HK-2 (cell line): ENCODE measurements at regions not wholly inside any gene's neighbourhood (a gene's known extent, or its start where the extent isn't known, plus 50 kb on each side); places are given as distances from the start of the nearest gene placed in this dataset.

Experiments
- DNase-seq: peaks from one replicate; pipeline ENCODE4 v3.0.0-alpha.2; 2018; ENCODE audit not compliant: unreplicated experiment

GRCh38 chr1:192713921-192714320, 78.0 kb downstream of the RGS13 start:
- DNase-seq, result no peak

DNA sequence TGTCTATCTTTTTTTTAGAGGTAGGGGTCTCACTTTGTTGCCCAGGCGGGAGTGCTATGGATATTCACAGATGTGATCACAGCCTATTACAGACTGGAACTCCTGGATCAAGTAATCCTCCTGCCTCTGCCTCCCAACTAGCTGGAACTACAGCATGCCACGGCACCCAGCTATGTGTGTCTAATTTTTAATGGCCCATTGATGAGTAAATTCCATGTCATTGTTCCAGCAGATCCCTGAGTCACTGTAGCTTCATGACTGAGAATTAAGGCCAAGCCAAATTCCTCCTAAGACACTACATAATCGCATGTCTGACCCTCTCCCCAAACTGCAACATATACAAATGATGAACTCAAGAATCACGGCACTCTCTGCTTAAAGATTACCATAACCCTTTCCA, 84.2 kb upstream of the RGS2 start:
- DNase-seq, result peak; percentile 12

- no peak for DNase-seq
Measured at GRCh38 chr1:192726820-192727504, 81.9 kb upstream of the RGS2 start.

DNA sequence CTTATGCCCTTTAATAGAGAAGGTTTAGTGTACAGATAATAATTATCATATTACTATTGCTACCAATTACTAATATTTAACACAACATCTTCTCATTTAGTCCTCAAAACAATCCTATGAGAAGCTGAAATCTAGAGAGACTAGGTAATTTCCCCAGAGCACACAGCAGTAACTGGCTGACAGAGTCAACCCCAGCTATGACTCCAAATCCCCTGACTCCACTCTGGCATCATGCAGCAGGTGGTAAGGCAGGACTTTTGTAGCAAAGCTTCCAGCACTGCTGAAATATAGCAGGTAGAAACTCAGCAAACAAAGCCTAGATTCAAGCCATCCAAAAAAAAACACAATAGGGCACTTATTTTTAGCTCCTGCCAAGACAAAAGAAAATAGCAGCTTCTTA, 79.3 kb upstream of the RGS2 start:
- DNase-seq, result no peak

DNA sequence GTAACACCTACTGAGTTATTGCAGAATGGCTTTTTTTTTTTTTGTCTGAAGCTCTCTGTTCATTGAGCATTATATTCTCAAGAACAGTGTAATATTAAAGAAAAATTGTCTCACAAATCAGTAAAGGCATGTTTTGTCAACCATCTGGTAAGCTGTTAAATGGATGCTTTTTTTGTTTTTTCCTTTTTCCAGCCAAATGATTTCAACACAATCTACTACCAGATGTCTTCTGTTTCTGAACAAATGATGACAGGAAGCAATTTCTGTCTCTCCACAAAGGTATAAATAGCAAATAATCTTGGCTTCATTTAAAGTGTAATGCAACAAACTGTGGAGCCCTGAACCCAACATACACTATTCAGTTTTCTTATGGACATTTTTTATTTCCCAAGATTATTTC, 78.6 kb upstream of the RGS2 start:
- DNase-seq, result no peak

DNA sequence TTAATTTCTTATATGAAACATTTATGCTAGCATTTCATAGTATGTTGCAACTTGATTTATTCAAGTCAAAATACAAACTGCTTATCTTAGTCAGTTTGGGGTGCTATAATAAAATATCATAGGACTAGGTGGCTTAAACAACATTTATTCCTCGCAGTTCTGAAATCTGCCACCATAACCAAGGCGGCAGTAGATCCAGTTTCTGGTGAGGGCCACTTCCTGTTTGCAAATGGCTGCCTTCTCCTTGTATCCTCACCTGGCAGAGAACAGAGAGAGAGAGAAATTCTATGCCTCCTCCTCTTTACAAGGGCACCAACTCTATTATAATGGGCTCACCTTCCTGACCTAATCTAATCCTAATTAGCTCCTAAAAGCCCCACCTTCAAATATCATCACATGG, 76.1 kb upstream of the RGS2 start:
- no peak for DNase-seq

GRCh38 chr1:192735298-192735915, 73.4 kb upstream of the RGS2 start:
- no peak for DNase-seq

DNA sequence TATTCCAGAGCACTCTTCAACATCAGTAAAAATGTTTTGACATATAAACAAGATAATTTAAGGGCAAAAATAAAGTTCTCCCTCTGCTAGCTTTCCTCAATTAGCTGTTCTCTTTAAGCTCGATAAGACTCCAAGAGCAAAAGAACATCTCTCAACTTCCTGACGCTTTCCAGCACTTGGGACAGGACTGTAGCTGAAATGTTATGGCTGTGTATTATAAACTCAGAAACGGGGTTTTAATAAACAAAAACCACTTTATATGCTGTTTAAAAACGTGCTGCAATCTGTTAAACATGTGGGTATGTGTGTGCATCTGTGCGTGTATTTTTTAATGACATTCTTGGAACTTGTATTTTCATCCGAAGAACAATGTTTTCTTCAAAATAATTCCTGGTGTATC, 71.5 kb upstream of the RGS2 start:
- DNase-seq, result no peak

DNA sequence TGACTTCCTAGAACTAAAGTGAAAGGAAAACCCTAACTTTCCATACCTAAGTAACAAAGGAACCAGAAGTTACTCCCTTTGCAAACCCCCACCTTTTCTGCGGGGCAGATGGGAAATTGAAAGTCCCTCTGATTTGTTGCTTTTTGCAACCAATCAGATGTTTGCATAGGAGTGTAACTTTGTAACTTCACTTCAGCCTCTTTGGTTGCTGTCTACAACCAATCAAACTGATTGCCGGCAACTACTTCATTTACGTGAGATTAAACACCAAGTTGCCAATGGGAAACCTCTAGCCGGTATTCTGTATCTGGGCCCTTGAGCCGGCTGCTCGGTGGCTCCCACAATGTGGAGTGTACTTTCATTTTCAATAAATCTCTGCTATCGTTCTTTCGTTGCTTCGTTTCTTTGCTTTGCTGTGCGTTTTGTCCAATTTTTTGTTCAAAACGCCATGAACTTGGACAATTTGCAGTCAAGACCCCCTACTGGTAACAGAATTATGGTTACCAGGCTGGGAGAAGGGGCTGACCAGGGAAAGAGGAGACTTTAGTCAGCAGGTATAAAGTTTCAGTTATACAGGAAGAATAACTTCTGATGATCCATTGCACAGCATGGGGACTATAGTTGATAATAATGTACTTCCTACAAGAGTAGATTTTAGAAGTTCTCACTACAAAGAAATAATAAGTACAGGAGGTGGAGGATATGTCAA, 69.2 kb upstream of the RGS2 start:
- no peak for DNase-seq

- no peak for DNase-seq
Measured at GRCh38 chr1:192740214-192740613, 68.6 kb upstream of the RGS2 start.

DNA sequence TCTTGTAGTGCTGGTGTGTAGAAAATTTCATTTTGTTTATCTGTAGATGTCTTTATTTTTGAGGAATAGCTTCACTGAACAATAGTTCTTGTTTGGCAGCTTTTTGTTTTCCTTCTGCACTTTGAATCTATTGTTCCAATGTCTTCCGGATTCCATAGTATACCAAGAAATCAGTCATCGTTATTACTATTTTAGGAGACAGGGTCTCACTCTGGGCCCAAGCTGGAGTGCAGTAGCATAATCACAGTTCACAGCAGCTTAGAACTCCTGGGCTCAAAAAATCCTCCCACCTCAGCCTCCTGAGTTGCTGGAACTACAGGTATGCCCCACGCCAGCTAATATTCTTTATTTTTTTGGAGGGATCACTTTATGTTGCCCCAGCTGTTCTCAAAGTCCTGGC, 67.7 kb upstream of the RGS2 start:
- DNase-seq, result no peak

- DNase-seq, result no peak
Measured at GRCh38 chr1:192747301-192747700, 61.5 kb upstream of the RGS2 start.

DNA sequence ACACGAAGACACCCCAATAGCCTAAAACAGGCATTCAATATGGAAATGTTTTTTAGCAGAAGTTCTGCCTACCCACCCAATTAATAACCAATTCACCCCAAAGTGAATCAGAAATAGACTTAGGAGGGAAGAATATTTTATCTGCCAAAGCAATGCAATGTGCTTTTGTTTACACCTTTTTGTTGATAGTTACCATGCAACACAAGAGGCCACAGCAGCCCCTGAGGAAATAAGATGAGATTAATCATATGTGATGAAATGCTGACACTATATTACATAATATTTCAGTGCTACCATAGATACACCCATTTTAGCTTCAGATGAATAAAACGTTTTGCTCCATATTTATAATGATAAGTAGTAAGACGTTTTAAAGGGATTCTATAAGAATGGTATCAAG, 60.9 kb upstream of the RGS2 start:
- no peak for DNase-seq

DNA sequence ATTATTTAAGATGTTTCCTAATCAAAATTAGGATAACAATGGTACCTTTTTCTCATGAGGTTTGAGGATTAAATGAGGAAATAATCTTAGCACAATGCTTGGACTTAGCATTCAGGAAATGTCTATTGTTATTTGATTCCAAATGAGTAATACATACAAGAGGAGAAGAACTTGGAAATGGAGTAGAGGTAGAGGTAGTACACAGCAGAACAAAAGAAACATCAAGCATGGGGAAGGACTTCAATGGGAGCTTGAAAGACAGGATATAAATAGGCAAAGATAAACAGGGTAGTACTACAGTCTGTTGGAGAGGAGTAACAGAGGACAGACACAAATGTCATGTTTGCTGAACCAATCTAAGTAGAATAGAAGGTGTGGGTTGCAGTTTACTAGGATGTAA, 59.5 kb upstream of the RGS2 start:
- DNase-seq, result no peak

GRCh38 chr1:192751260-192751659, 57.6 kb upstream of the RGS2 start:
- no peak for DNase-seq

- no peak for DNase-seq
Measured at GRCh38 chr1:192756314-192756713, 52.5 kb upstream of the RGS2 start.

- DNase-seq, result no peak
Measured at GRCh38 chr1:192756847-192757246, 52.0 kb upstream of the RGS2 start.

DNA sequence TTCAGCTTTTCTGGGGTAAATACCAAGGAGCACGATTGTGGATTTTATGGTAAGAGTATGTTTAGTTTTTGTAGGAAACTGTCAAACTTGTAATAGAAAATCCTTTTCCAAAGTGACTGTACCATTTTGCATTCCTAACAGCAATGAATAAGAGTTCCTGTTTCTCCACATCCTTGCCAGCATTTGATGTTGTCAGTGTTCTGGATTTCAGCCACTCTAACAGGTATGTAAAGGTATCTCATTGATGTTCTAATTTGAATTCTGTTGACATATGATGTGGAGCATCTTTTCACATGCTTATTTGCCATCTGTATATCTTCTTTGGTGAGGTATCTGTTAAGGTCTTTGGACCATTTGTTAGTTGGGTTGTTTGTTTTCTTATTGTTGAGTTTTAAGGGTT, 50.3 kb upstream of the RGS2 start:
- no peak for DNase-seq
